HG03378 (cell line): ENCODE measurements at regions not wholly inside any gene's neighbourhood (a gene's known extent, or its start where the extent isn't known, plus 50 kb on each side); places are given as distances from the start of the nearest gene placed in this dataset.

ENCODE experiments used
- ATAC-seq: cut with Tn5 transposase; IDR thresholded peaks from one replicate; pipeline ENCODE4 v1.9.1; 2021; ENCODE audit warnings: mild to moderate bottlenecking, moderate library complexity; ENCODE audit not compliant: unreplicated experiment

- ATAC-seq, result no peak
These were observed 154.0 kb downstream of the BTC start for GRCh38 chr4:74640111-74640903.

- ATAC-seq, result no peak
These were observed 152.3 kb downstream of the BTC start for GRCh38 chr4:74642006-74642405.

- no peak for ATAC-seq
These were observed 145.1 kb downstream of the BTC start for GRCh38 chr4:74649193-74649592.

GRCh38 chr4:74651198-74651597 lies 143.1 kb downstream of the BTC start:
- no peak for ATAC-seq

GRCh38 chr4:74653331-74654229 lies 140.7 kb downstream of the BTC start:
- no peak for ATAC-seq

GRCh38 chr4:74654230-74654681 lies 140.1 kb downstream of the BTC start:
- ATAC-seq, result no peak

- ATAC-seq, result no peak
These were observed 137.7 kb downstream of the BTC start for GRCh38 chr4:74656596-74656995.

GRCh38 chr4:74658116-74658515 lies 136.2 kb downstream of the BTC start:
- no peak for ATAC-seq

- ATAC-seq, result no peak
These were observed 134.5 kb downstream of the BTC start for GRCh38 chr4:74659576-74660411.

GRCh38 chr4:74660866-74661265 lies 133.5 kb downstream of the BTC start:
- ATAC-seq, result no peak

GRCh38 chr4:74661427-74662201 lies 132.7 kb downstream of the BTC start:
- no peak for ATAC-seq

GRCh38 chr4:74663631-74664030 lies 130.7 kb downstream of the BTC start:
- no peak for ATAC-seq

- ATAC-seq, result no peak
These were observed 129.0 kb downstream of the BTC start for GRCh38 chr4:74665346-74665745.

GRCh38 chr4:74665876-74666275 lies 128.4 kb downstream of the BTC start:
- no peak for ATAC-seq

GRCh38 chr4:74667438-74667837 lies 126.9 kb downstream of the BTC start:
- no peak for ATAC-seq

- ATAC-seq, result no peak
These were observed 126.4 kb downstream of the BTC start for GRCh38 chr4:74667944-74668343.

- ATAC-seq, result no peak
These were observed 124.6 kb downstream of the BTC start for GRCh38 chr4:74669702-74670101.

GRCh38 chr4:74670583-74670982 lies 123.7 kb downstream of the BTC start:
- no peak for ATAC-seq

- ATAC-seq, result no peak
These were observed 123.1 kb downstream of the BTC start for GRCh38 chr4:74671080-74671698.

- no peak for ATAC-seq
These were observed 119.6 kb downstream of the BTC start for GRCh38 chr4:74674750-74675149.
